Sciatic nerve (tissue), 2 donors: ENCODE measurements at regions not wholly inside any gene's neighbourhood (a gene's known extent, or its start where the extent isn't known, plus 50 kb on each side); places are given as distances from the start of the nearest gene placed in this dataset.

Experiments used
- ATAC-seq: fragments of 200-7000 bp; cut with Tn5 transposase; one replicate; pipeline ENCODE4 v1.9.1; 2020; ENCODE audit warnings: mild to moderate bottlenecking, moderate library complexity
- DNase-seq: peaks from one replicate; pipeline ENCODE4 v3.0.0-alpha.2; 2020; ENCODE audit warnings: low spot score
- intact Hi-C: fragments of 100-400 bp; cut with DNase I; formaldehyde crosslinking; loops from one replicate; pipeline ENCODE4 v1.14.2; 2022
- donor health status: DM: no; HTN: no; CAD: no.
- donor health status: DM: no; HTN: no; CAD: no.

DNA sequence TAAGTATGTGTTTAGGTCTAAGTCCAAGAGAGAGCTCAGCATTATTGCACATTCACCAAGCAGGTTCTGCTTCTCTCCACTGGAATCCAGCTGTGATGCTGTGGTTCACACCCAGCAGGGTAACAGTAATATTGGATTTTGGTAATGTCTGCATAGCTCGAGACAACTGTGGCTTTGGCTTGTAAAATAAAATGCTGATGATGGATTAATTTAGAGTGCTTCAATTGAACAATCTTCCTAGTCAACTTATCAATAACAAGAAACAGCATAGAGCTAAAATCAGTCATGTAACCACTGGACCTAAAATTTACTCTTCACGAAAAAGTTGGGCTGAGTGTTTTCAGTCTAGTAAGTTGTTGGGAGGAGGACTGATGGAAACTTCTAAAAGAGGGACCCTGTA lies 709.2 kb downstream of the TYW1 start:
- DNase-seq (no peak), ATAC-seq (no peak)
- intact Hi-C loops: no loop called here

DNA sequence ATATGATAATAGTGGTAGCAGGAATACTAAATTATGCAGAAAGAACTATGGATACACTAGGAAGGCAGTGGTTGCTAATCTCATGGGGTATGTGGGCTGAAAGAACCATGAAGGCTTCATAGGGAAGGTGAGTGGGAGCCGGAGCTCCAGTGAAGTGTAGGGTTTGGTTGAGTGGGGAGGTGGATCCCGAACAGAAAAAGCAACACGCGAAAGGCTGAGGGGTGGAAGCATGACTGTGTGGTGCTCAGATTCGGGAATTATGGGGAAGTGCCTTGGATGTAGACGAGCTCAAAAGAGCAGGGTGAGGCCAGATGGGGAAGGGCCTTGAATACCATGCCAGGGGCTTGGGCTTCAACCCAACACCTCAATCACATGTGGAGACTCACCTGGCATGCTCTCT lies 715.1 kb downstream of the TYW1 start:
- DNase-seq: no peak
- no peak for ATAC-seq
- intact Hi-C loops: no loop called here

DNA sequence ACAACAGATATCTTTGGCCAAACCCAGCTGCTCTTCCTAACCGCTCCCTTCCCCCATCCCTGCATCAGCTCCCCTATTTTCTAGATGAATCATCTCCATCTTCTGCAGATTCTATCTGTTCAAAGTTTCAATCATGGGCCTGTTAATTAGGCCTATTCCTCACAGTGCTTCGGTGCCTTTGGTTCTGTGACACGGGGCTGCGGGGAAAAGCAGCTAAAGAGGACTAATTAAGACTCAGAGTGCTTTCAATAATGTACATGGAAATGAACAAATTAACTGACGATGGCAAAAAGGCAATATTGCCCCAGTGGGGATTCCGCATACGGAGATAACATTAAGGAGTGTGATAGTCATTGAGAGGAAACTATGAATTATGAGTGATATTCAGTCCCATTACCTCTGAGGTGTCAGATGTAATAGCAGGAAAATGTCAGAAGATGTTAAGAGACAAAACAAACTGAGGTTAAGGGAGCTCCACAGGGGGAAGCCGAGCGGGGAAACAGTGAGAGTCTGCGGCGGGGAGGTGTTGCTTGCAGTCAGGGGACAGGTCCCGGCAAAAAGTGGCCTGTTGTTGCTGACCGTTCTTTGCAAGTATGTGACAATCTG lies 716.9 kb downstream of the TYW1 start:
- DNase-seq (no peak), ATAC-seq (no peak)
- intact Hi-C loops: no loop called here

DNA sequence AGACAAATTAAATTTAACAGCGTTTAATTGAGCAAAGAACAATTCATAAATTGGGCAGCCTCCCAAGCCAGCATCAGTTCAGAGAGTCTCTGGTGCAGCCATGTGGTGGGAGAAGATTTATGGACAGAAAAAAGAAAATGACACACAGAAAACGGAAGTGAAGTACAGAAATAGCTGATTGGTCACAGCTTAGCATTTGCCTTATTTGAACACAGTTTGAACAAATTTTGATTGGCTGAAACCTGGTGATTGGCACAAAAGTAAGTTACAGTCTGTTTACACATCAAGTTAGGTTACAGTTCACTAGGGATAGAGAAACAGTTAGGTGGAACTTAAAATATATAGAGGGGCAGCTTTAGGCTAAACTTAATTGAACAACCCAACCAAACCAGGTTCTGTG lies 720.1 kb downstream of the TYW1 start:
- no peak for DNase-seq
- ATAC-seq: no peak
- intact Hi-C loops: no loop called here

DNA sequence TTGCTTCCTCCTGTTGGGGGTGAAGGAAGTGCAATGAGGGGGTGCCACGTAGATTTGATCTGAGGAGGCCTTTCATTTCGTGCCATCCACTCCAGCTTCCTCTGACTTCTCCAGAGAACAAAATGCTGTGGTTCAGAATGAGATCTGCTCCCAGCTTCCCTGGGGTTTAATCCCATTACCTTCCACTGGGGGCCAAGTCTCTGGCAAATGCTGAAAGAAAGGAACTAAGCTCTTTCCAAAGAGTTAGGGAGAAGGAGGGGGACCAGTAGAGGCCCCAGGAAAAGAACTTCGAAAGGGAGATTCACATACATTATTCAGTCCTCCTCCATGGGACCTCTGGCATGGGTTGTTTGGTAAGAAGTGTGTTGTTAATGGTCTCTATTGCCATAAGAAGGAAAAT lies 727.0 kb downstream of the TYW1 start:
- ATAC-seq (no peak), DNase-seq (no peak)
- intact Hi-C loops: no loop called here

DNA sequence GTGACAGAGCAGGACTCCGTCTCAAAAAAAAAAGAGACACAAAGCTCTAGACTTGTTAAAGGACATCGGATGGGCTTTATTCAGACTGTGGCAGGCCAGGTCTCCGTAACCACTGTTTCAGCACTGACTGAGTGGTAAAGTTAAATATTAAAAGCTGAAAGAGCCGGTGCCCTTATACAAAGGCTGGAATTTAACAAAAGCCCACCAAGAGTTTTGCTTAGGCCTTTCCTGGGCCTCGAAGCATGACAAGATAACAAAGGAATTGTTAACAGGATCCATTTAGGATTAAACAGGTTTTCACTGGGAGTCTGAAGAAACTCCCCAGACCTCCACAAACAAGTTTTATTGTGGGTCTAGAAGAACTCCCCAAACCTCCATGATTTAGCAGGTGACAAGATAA lies 727.8 kb downstream of the TYW1 start:
- ATAC-seq: no peak
- no peak for DNase-seq
- intact Hi-C loops: no loop called here

DNA sequence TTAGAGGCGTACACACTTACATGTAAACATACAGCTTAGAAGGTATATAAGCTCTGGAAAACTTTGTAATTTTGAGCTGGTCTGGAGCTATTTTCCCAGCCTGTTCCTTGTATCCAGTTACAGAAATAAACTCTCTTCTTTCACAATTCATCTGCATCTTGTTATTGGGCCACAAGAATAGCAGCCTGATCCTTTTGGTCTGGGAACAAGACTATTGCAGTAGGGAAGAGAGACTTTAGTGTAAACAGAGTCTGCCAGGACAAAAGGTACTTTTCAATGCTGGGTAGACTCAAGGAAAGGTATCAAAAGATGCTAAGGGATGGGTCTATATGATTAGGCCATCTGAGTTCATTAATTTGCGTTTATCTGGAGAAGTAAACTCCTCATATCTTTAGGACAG lies 728.3 kb downstream of the TYW1 start:
- ATAC-seq: peak; percentile 84

DNA sequence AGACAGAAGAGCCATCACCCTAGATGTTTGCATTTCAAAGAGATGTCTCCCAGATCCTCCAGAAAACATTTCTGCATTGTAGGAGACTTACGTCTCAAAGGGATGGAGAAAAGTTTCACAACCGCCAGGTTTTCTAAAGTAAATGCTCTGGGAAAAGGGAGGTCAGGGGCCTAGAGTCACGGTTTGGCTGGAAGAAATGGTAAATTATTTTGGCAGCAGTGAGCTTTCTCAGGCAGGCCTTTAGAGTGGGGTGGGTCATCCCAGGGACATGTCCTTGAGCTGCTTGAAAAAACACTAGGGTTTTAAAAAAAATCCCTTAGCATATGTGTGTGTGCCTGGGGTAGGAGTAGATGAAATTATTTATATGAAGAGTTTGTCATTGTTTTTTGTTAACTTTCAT lies 728.8 kb downstream of the TYW1 start:
- DNase-seq (no peak), ATAC-seq (peak; percentile 91)
- intact Hi-C loops: loop anchor here (5.0 kb wide), 1 partner anchor 1122 kb away; no protein-coding TSS in a partner anchor

More for the DNA sequence above, 728.3 kb downstream of the TYW1 start:
- no peak for DNase-seq
- intact Hi-C loops: loop anchor here (5.0 kb wide), 1 partner anchor 1122 kb away; no protein-coding TSS in a partner anchor

DNA sequence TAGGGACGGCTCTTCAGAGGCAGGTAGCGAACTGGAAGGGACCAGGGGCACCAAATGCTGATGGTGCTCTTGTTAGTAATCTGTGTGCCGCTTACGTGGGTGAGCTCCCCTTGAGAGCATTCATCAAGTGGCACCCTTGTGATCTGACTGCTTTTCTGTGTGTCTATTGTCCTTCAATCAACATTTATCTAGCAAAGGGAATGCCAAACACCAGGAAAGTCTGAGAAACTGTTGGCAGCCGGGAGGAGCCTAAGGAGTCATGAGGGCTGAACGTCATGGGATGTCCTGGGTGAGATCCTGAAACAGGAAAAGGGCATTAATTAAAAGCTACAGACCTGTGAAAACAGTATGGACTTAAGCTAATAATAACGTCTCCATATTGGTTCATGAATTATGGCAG lies 733.1 kb downstream of the TYW1 start:
- intact Hi-C loops: loop anchor here (5.0 kb wide), 1 partner anchor 1118 kb away; no protein-coding TSS in a partner anchor
- no peak for ATAC-seq

DNA sequence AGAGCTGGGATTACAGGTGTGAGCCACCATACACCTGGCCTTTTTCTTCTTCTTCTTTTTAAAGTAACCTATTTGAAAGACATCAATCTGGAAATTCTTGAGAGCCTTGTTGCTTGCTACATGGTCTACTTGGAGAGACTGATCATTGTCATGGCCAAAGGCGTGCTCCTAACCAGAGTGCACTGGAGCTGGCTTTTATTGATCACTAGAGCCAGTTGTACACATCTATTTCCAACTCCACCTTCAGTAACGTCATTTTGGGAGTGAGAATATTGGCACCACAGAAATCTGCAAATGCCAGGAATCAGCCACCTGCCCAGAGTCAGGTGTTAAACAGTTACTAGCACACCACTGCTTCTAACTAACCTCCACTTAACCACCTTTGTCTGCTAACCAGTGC lies 735.1 kb downstream of the TYW1 start:
- intact Hi-C loops: no loop called here
- DNase-seq: no peak
- ATAC-seq: no peak

More for the DNA sequence above, 733.1 kb downstream of the TYW1 start:
- no peak for DNase-seq

DNA sequence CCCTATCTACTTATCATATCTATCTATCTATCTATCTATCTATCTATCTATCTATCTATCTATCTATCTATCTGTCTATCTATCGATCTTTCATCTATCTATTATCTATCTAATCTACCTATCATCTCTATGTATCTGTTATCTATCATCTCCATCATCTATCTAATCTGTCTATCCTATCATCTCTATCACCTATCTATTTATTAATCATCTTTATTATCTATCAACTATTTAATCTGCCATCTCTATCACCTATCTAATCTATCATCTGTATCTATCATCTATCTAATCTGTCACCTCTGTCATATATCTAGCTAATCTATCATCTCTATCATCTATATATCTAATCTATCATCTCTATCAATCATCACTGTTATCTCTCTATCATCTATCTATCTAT lies 736.3 kb downstream of the TYW1 start:
- no peak for ATAC-seq
- intact Hi-C loops: no loop called here

DNA sequence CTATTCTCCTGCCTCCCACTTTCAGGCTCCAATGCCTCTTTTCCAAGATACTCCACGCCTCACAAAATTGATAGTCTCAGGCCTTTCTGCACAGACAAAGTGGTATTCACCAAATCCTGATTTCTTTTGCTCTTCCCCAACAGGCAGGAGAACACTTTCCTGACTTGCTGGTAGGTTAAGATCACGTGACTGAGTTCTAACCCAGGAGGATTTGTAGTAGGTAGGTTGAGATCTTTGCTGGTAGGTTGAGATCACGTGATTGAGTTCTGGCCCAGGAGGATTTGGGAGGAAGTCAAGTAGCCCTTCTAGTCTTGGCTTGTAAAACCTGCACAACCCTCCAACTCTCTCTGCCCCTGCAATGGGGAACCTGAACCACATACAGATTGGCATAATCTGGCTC lies 741.5 kb downstream of the TYW1 start:
- ATAC-seq: no peak
- no peak for DNase-seq
- intact Hi-C loops: no loop called here

More for the DNA sequence above, 736.3 kb downstream of the TYW1 start:
- DNase-seq: no peak

DNA sequence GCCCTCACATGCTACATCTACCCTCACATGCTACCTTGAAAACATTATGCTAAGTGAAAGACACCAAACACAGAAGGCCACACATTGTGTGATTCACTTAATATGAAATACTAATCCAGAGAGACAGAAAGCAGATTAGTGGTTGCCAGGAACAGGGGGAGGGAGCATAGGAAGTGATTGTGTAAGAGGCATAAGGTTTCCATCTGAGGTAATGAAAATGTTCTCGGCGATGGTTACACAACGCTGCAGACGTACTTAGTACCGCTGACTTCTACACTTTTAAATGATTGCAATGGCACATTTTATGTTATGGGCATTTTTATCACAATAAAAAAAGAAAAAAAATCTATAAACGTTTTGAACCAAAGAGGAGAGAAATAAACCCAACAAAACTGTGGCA lies 742.3 kb downstream of the TYW1 start:
- intact Hi-C loops: no loop called here
- ATAC-seq (peak; percentile 99), DNase-seq (no peak)

DNA sequence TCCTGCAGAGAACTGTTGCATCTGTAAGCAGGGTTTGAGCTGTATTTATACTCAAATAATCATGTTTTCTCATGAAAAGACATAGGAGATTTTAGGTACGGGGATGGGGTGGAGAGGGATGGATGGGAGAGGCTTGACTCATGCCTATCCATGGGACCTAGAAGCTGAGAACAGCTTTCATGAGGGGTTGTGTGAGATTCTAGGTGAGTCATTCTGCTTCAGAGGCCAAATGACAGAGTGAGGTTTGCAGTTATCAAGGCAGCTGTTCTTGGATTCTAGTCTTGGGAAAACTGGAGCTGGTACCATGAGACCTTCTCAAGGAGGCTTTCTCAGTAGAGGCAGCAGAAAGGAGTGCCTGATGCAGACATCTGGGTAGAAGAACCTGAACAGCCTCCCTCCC lies 746.9 kb downstream of the TYW1 start:
- intact Hi-C loops: no loop called here
- ATAC-seq (no peak), DNase-seq (no peak)

DNA sequence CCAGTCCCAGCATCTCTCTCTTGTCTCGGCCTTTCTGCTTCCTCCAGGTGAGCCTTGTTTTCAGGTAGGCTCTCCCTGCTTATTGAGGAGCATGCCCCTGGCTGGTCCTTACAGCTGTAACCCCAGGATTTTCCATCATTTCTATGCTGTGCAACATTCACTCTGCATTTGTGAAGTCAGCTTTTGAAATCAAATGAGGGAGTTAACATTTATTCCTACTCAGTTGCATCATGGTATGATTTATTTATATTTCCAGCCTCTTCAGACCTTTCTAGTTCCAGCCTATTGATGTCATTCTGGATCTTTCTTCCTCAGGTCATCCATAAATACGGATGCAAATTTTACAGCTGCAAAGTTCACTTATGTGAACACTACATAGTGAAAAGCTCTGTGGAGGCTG lies 755.6 kb downstream of the TYW1 start:
- ATAC-seq (no peak), DNase-seq (no peak)
- intact Hi-C loops: no loop called here

DNA sequence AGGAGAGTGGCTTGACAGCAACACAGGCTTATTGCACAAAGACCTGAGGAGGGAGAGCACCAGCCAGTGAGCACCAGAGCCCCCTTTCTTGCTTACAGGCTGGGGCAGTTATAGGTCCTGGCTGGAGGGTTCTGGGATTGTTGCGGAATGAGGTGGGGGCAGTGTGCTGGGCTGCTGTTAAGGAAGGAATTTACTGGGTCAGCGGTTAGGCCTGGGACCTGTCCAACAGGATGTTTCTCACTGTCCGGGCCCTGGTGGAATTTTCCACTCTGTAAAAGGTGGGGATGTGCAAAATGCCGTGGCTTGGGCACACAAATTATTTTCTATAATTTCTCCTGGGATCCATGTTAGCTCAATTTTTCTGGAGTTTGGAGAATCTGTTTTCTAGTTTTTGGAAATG lies 757.3 kb downstream of the TYW1 start:
- intact Hi-C loops: no loop called here
- no peak for DNase-seq
- ATAC-seq: peak; percentile 69

DNA sequence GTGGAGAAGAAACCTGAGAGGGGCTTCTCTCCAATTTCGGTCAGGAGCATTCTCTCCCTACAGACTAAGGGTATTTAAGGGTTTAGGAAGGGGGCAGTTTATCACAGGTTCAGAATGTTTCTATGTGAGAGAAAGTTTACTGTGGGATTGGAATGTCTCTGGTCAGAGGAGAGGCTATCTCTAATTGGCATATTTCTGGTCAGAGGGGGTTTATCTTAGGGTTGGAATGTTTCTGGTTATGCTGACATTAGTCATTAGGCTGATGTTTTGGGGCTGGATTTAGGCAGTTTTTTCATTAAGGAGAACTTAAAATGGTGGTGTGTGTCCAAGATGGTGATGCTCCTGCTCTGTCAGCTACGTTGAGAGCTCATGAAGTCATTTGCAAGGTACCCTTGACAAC lies 758.0 kb downstream of the TYW1 start:
- ATAC-seq: no peak
- DNase-seq: no peak
- intact Hi-C loops: no loop called here

DNA sequence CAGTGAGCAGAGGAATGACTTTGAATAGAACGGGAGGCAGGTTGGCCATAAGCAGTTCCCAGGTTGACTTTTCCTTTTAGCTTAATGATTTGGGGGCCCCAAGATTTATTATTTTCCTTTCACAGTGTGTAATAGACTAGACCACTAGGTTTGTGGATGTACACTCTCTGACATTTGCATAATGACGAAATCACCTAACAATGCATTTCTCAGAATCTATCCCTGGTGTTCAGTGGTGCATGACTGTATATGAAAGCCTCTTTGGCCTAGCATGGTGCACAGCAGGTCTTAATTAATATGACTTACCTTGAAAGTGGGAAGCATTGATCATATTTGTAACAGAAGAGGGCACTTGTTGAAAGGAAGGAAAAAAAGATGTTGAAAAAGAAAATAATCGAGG lies 761.9 kb downstream of the TYW1 start:
- intact Hi-C loops: no loop called here
- no peak for DNase-seq
- ATAC-seq: no peak

DNA sequence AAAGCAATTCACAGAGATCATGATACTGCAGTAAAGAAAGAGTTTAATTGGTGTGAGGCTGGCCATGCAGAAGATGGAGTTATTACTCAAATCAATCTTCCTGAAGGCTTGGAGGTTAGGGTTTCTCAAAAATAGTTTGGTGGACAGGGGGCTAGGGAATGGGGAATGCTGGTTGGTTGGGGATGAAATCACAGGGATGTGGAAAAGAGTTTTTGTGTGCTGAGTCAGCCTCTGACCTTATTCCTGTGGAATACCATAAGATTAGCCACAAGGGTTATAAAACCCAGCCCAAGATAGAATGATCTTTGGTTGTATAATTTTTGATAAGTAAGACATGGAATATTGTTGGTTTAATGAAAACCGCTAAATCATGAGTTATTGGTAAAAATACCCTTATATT lies 764.3 kb downstream of the TYW1 start:
- DNase-seq (no peak), ATAC-seq (no peak)
- intact Hi-C loops: no loop called here

DNA sequence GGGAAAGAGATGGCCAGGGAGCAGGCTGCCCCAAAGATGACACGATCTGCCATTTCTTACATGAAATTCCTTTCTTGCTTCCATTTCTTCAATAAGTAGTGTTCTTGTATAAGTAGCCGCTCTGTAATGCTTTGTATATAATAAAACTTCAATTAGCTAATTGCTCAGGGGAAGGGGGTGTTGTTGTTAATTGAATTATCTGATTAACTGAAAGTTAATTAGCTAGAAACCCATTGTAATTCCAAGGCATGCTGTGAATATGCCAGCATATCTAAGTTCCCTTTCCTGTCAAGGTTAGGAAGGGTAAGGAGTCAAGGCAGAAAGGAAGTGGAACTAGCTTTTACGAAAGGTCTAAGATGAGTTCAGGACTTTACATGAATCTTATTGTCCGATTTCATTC lies 765.9 kb downstream of the TYW1 start:
- intact Hi-C loops: no loop called here

DNA sequence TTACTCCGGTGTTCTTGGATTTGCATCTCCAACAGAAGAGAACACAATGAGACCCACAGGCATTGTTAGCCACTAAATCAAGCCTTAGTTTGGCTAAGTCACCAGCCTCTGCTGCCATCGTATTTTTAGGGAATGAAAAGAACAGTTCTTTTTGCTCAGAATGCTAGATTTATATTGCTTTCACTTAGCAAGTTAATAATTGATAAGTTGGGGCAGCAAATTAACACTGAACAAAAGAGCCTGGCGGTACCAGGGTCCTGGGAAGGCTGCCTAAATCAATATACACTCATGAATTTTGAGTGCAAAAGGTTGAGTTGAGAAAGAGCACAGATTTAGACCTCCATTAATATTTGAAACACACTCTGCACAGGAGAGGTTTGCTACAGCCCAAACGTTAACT lies 767.7 kb downstream of the TYW1 start:
- intact Hi-C loops: no loop called here
- ATAC-seq: no peak
- no peak for DNase-seq

More for the DNA sequence above, 765.9 kb downstream of the TYW1 start:
- DNase-seq: no peak
- no peak for ATAC-seq
